HG02610 (cell line): ENCODE measurements at regions not wholly inside any gene's neighbourhood (a gene's known extent, or its start where the extent isn't known, plus 50 kb on each side); places are given as distances from the start of the nearest gene placed in this dataset.
"Not testable (repeated sequence)": the region's sequence is repeated elsewhere in the genome, so short reads cannot be mapped to it uniquely, and the experiment has no call there.

Experiments
- ATAC-seq: cut with Tn5 transposase; IDR thresholded peaks from one replicate; pipeline ENCODE4 v1.9.1; 2021; ENCODE audit warnings: mild to moderate bottlenecking, moderate library complexity; ENCODE audit not compliant: unreplicated experiment

DNA sequence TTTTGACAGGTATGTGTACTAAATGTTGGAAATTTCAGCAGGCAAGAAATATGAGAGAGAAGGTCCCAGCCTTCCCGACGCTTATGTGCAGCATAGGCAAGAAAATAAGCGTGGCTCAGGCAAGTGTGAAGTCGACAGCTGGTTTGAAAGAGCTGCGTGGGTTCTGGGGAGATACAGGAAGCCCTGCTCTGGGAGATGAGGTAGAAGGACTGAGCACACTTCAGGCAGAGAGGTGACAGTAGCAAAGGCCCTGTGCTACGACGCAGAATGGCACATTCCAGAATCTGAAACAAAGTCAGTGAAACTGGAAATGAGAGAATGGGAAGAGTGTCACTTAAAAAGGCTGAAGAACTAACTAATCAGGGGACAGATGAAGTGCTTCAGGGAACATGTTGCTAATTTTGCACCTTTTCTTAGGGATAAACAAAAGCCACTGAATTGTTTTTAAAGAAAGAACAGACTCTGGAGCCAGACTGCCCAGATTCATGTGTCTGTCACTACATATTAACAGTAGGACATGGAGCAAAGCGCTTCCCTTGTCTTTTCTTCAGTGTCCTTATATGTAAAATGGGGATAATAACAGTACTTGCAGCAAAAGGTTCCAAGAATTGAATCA lies 160.1 kb downstream of the SPRY2 start:
- ATAC-seq: no peak

GRCh38 chr13:80177327-80177726 lies 163.6 kb downstream of the SPRY2 start:
- ATAC-seq: no peak

GRCh38 chr13:80173224-80173623 lies 167.7 kb downstream of the SPRY2 start:
- no peak for ATAC-seq

GRCh38 chr13:80171096-80171495 lies 169.8 kb downstream of the SPRY2 start:
- no peak for ATAC-seq

- no peak for ATAC-seq
Measured at GRCh38 chr13:80168089-80168850, 172.7 kb downstream of the SPRY2 start.

- ATAC-seq: no peak
Measured at GRCh38 chr13:80166352-80166751, 174.6 kb downstream of the SPRY2 start.

- no peak for ATAC-seq
Measured at GRCh38 chr13:80164462-80164861, 176.5 kb downstream of the SPRY2 start.

DNA sequence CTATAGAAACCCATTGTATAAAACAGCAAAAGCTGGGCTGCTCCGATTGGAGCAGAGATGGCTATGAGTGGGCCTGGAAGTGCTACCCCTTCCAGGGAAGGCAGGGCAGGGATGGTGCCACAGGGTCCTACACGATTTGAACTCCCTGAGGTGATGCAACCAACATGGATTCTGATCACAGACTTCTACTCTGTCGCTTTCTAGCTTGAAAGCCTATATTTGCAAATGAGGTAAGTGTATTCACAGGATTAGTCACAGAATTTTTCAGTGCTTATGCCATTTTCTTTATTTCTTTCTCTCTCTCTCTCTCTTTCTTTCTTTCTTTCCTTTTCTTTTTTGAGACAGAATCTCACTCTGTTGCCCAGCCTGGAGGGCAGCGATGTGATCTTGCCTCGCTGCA lies 179.0 kb downstream of the SPRY2 start:
- ATAC-seq: no peak

- ATAC-seq: no peak
Measured at GRCh38 chr13:80161219-80161618, 179.7 kb downstream of the SPRY2 start.

- no peak for ATAC-seq
Measured at GRCh38 chr13:80160110-80160509, 180.8 kb downstream of the SPRY2 start.

- ATAC-seq: no peak
Measured at GRCh38 chr13:80157261-80157932, 183.5 kb downstream of the SPRY2 start.

DNA sequence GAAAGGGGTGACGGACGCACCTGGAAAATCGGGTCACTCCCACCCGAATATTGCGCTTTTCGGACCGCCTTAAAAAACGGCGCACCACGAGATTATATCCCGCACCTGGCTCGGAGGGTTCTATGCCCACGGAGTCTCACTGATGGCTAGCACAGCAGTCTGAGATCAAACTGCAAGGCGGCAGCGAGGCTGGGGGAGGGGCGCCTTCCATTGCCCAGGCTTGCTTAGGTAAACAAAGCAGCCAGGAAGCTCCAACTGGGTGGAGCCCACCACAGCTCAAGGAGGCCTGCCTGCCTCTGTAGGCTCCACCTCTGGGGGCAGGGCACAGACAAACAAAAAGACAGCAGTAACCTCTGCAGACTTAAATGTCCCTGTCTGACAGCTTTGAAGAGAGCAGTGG lies 188.8 kb downstream of the SPRY2 start:
- ATAC-seq: not testable (repeated sequence)

- no peak for ATAC-seq
Measured at GRCh38 chr13:80151016-80151415, 189.9 kb downstream of the SPRY2 start.

DNA sequence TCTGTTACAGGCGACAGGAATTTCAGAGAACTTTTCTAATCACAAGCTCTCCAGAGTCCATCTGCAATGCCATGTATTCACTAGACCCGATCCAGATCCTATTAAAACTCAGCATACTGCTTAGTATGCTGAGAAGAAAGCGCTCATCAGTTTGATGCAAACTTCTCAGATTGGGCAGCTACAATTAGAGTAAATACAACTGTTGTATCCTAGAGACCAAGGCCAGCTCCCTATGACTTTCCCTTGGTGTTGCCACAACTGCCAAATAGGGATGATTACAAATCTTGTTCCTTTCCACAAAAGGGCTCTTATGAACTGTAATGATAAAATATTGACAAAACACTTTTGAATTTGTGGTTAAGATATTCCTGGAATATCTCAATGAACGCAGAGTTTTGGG lies 191.2 kb downstream of the SPRY2 start:
- no peak for ATAC-seq

DNA sequence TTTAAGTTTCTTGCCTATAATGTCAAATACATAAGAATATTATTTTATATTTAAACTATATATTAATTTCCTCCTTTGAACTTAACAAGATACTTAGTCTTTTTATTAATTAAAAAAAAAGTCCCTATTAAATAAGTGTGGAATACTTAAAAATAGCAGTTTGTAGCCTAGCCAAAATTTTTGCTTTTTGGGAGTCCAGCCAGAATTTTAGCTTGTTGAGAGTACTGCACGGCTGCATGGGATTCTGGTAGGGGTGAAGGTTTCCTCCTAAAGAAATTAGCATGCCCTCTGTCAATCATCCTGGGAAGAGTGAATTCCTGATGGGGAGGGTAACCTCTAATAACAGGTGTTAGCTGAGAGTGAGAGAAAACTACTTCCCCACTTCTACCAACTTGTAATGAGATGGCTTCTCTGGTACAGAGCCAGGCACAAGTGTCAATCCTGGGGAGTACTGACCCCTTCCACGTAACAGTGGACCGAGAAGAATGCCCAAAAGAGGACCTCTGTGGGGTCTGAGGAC lies 195.7 kb downstream of the SPRY2 start:
- no peak for ATAC-seq

- no peak for ATAC-seq
Measured at GRCh38 chr13:80144493-80144892, 196.4 kb downstream of the SPRY2 start.

GRCh38 chr13:80141123-80141849 lies 199.6 kb downstream of the SPRY2 start:
- ATAC-seq: no peak

DNA sequence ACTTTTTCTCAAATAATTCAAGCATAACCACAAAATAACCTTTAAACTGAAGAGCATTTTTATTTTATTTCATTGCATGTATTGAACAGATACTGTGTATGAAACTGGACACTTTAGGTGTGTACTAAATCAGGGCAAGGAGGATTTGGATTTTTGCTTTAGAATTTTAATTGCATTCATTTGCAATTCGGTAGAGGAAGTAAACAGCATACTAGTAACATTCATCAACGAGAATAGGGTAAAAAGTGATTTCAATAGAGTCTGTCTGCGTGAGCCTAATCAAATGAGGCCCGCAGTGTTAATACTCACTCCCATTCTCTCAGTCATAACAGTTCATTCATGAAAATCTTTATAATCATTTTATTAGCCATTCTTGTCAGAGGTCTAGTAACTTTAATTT lies 200.2 kb downstream of the SPRY2 start:
- ATAC-seq: no peak

DNA sequence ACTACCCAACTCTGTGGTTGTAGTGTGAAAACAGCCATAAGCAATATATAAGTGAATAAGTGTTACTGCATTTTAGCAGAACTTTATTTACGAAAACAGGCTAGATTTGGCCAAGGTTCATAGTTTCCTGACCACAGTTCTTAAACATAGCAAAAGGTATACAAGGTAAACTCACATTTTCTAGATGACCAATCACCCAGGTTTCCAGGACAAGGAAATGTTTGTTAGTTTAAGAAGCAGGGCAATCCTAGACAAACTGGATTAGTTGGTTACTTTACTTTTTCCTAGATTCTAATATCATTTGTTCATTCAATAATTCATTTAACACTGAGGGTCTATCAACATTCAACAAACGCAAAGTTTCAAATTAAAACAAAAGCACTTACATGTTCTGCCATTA lies 201.7 kb downstream of the SPRY2 start:
- no peak for ATAC-seq

DNA sequence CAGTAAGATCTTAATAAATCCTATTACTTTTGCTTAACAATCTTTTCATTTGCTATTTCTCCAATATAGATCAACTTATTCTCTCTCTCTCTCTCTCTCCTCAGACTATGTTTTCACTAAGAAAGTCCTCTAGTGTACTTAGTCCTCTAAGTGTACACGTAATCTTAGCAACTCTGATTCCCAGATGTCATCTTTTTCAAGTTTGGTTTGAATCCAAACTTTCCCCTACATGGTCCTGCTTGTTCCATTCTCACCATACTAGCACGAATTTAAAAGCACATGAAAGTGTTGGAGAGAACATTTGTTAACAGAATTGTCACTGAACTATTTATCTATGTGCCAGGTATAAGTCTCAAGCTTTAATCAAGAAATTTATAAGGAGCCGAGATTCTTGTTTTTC lies 202.9 kb downstream of the SPRY2 start:
- ATAC-seq: no peak

DNA sequence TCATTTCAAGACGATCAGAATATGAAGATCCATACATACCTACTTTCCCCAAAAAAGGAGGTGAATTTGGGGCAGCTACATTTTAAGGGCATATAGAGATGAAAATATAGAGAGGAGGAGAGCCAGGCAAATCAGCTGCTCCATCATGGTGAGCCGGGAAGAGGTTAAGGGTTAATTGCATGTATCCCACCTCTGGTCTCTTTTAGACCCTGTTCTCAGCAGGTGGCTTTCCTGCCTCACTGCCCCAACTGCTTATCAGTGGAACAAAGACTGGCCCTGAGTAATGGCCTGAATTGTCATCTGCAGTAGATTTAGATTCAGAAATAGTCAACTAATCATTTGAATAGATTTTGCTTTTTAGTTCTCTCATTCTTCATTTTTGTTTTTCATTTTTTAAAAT lies 206.6 kb downstream of the SPRY2 start:
- no peak for ATAC-seq
